Prostate gland (tissue), 2 donors: ENCODE measurements at regions not wholly inside any gene's neighbourhood (a gene's known extent, or its start where the extent isn't known, plus 50 kb on each side); places are given as distances from the start of the nearest gene placed in this dataset.
"Not testable (repeated sequence)": the region's sequence is repeated elsewhere in the genome, so short reads cannot be mapped to it uniquely, and the experiment has no call there.

Source experiments
- CTCF ChIP-seq, 4 experiments: fragments of 200-600 bp in 2 of 4; fragments of 450-650 bp in 2 of 4; sonication (generic) in 2 of 4; IDR thresholded peaks; 1 replicate in 3 of 4; 2 replicates in 1 of 4; pipeline ENCODE4 v1.5.1; 2016 to 2019; ENCODE audit warnings: antibody characterized with exemption in 4 of 4, mild to moderate bottlenecking in 2 of 4, moderate library complexity in 2 of 4
- POLR2A ChIP-seq: fragments of 450-650 bp; IDR thresholded peaks from one replicate; pipeline ENCODE4 v1.6.1; 2016; ENCODE audit warnings: antibody characterized with exemption, mild to moderate bottlenecking
- POLR2AphosphoS5 ChIP-seq: sonication (generic); formaldehyde crosslinking; IDR thresholded peaks from one replicate; pipeline ENCODE4 v1.6.1; 2017; ENCODE audit warnings: antibody characterized with exemption

DNA sequence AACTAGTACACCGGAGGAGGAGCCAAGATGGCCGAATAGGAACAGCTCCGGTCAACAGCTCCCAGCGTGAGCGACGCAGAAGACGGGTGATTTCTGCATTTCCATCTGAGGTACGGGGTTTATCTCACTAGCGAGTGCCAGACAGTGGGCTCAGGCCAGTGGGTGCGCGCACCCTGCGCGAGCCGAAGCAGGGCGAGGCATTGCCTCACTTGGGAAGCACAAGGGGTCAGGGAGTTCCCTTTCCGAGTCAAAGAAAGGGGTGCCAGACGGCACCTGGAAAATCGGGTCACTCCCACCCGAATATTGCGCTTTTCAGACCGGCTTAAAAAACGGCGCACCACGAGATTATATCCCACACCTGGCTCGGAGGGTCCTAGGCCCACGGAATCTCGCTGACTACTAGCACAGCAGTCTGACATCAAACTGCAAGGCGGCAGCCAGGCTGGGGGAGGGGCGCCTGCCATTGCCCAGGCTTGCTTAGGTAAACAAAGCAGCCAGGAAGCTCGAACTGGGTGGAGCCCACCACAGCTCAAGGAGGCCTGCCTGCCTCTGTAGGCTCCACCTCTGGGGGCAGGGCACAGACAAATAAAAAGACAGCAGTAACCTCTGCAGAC lies 426.7 kb upstream of the DEPDC1 start:
- not testable (repeated sequence) for TF ChIP-seq CTCF (IDR thresholded peaks at IDR 0.05); POLR2A; POLR2AphosphoS5
